ENCODE measurements at regions not wholly inside any gene's neighbourhood (a gene's known extent, or its start where the extent isn't known, plus 50 kb on each side); places are given as distances from the start of the nearest gene placed in this dataset.

- no peak for TF ChIP-seq CTCF (IDR thresholded peaks at IDR 0.05)
- H3K27ac ChIP-seq, result no peak overlapping the region
- H3K9me3 ChIP-seq, result no peaks in the 10 kb centered on the region
- no peaks in the 10 kb centered on the region for H3K4me1 ChIP-seq (ENCODE audit: control insufficient read depth in 1 of 2, low read depth in 2 of 2)
- no peak for DNase-seq (ENCODE audit: low spot score)
- ATAC-seq (ENCODE audit: insufficient number of reproducible peaks, low FRiP score, low read depth), result no peak
- no peak overlapping the region for H3K4me3 ChIP-seq
- H3K36me3 ChIP-seq, result no peaks in the 10 kb centered on the region
- no peaks in the 10 kb centered on the region for H3K27me3 ChIP-seq (replicated peaks; ENCODE audit: insufficient read depth)
These were observed 174.0 kb upstream of the TPK1 start for GRCh38 chr7:145009876-145010275.

DNA sequence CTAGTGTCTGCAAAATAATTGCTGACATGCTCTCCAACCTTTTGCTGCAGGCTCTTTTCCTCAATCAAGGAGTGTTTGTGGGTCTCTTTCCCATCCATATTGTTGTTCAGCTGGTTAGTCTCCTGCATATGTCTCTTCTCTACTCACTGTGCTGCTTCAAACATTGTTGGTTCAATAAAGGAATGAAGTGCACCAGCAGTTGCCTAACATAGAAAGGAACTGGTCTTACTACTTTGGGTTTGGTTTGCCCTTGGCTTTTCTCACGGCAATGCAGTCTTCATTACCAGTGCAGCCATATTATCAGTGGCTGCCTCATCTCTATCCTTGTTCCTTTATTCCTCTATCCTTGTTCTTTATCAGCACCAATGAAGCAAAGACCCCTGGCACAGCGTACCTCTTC lies 169.7 kb upstream of the TPK1 start:
- Histone ChIP-seq H3K9me3 (no peaks in the 10 kb centered on the region), H3K27me3 (replicated peaks; ENCODE audit: insufficient read depth) (no peaks in the 10 kb centered on the region), H3K27ac (no peak overlapping the region), H3K4me3 (no peak overlapping the region), H3K36me3 (no peaks in the 10 kb centered on the region), H3K4me1 (ENCODE audit: control insufficient read depth in 1 of 2, low read depth in 2 of 2) (no peaks in the 10 kb centered on the region)
- ATAC-seq (ENCODE audit: insufficient number of reproducible peaks, low FRiP score, low read depth) (no peak), DNase-seq (ENCODE audit: low spot score) (no peak)
- no peak for TF ChIP-seq CTCF (IDR thresholded peaks at IDR 0.05)

GRCh38 chr7:144997512-144997911 lies 161.7 kb upstream of the TPK1 start:
- Histone ChIP-seq H3K36me3 (no peaks in the 10 kb centered on the region), H3K27ac (no peak overlapping the region), H3K27me3 (replicated peaks; ENCODE audit: insufficient read depth) (no peaks in the 10 kb centered on the region), H3K9me3 (peaks cover 15% of the 10 kb centered on the region), H3K4me3 (no peak overlapping the region), H3K4me1 (ENCODE audit: control insufficient read depth in 1 of 2, low read depth in 2 of 2) (no peaks in the 10 kb centered on the region)
- no peak for DNase-seq (ENCODE audit: low spot score)
- no peak for ATAC-seq (ENCODE audit: insufficient number of reproducible peaks, low FRiP score, low read depth)
- TF ChIP-seq CTCF (IDR thresholded peaks at IDR 0.05), result no peak

DNA sequence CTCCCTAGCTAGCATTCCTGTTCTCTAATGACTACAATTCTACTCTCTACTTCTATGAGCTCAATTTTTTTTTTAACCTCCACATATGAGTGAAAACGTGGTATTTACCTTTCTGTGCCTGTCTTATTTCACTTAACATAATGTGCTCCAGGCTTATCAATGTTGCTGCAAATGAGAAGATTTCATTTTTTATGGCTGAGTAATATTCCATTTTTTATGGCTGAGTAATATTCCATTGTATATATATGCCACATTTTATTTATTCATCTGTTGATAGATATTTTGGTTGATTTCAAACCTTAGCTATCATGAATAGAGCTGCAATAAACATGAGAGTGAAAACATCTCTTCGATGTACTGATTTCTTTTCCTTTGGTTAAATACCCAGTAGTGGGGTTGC lies 159.6 kb upstream of the TPK1 start:
- DNase-seq (ENCODE audit: low spot score) (no peak), ATAC-seq (ENCODE audit: insufficient number of reproducible peaks, low FRiP score, low read depth) (no peak)
- no peak overlapping the region for H3K4me3 ChIP-seq
- H3K27me3 ChIP-seq (replicated peaks; ENCODE audit: insufficient read depth), result no peaks in the 10 kb centered on the region
- no peak for TF ChIP-seq CTCF (IDR thresholded peaks at IDR 0.05)
- H3K4me1 ChIP-seq (ENCODE audit: control insufficient read depth in 1 of 2, low read depth in 2 of 2), result no peaks in the 10 kb centered on the region
- no peak overlapping the region for H3K27ac ChIP-seq
- H3K36me3 ChIP-seq, result no peaks in the 10 kb centered on the region
- peaks cover 15% of the 10 kb centered on the region for H3K9me3 ChIP-seq

DNA sequence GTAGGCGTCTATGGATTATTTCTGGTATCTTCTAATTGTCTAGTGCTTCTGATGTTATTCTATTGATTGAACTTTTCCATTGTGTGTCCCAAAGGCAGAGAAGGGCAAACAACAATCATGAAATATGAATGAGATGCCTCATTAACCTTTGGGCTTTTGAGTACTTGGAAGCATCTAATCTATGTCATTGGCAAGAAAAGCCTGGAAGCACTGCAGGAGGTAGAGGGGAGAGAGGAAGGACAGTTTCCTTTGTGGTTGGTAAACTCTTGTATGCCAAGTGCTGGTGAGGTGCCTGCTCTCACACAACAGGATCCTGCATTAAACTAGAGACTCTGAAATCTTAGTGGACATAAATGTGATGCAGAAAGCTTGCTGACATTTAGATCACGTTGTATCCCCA lies 155.2 kb upstream of the TPK1 start:
- H3K27me3 ChIP-seq (replicated peaks; ENCODE audit: insufficient read depth), result no peaks in the 10 kb centered on the region
- H3K36me3 ChIP-seq, result no peaks in the 10 kb centered on the region
- ATAC-seq (ENCODE audit: insufficient number of reproducible peaks, low FRiP score, low read depth) (no peak), DNase-seq (ENCODE audit: low spot score) (no peak)
- H3K4me1 ChIP-seq (ENCODE audit: control insufficient read depth in 1 of 2, low read depth in 2 of 2), result no peaks in the 10 kb centered on the region
- no peak for TF ChIP-seq CTCF (IDR thresholded peaks at IDR 0.05)
- H3K9me3 ChIP-seq, result no peaks in the 10 kb centered on the region
- H3K27ac ChIP-seq, result no peak overlapping the region
- no peak overlapping the region for H3K4me3 ChIP-seq

Measured in thoracic aorta (tissue), 2 donors.